ENCODE measurements at regions not wholly inside any gene's neighbourhood (a gene's known extent, or its start where the extent isn't known, plus 50 kb on each side); places are given as distances from the start of the nearest gene placed in this dataset.

DNA sequence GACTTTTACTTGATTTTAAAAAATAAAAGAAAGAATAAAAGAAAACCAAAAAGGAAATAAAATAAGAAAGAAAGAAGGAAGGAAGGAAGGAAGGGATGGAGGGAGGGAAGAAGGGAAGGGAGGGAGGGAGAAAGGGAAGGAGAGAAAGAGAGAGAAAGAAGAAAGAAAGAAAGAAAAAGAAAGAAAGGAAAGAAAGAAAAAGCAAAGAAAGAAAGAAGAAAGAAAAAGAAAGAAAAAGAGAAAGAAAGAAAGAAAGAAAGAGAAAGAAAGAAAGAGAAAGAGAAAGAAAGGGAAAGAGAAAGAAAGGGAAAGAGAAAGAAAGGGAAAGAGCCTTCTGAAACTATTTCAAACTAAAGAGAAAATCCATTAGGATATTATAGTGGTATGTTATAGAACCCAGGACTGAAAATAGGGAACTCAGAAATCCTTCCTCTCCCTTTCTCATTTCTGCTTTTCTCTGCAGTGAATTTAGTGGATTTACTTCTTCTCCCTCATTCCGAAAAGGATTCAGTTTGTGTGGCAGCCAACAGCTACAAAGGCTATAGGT, 414.7 kb upstream of the CCNG1 start:
- H3K4me1 ChIP-seq = no peaks in the 10 kb centered on the region
- H3K27ac ChIP-seq (replicated peaks) = no peak overlapping the region
- no peaks in the 10 kb centered on the region for H3K36me3 ChIP-seq
- intact Hi-C loops (cut with micrococcal nuclease) = no loop called here
- H3K4me3 ChIP-seq = no peak overlapping the region
- H3K27me3 ChIP-seq (ENCODE audit: low read depth) = no peaks in the 10 kb centered on the region
- H3K9me3 ChIP-seq (replicated peaks) = no peaks in the 10 kb centered on the region
- TF ChIP-seq, protein P1, sequence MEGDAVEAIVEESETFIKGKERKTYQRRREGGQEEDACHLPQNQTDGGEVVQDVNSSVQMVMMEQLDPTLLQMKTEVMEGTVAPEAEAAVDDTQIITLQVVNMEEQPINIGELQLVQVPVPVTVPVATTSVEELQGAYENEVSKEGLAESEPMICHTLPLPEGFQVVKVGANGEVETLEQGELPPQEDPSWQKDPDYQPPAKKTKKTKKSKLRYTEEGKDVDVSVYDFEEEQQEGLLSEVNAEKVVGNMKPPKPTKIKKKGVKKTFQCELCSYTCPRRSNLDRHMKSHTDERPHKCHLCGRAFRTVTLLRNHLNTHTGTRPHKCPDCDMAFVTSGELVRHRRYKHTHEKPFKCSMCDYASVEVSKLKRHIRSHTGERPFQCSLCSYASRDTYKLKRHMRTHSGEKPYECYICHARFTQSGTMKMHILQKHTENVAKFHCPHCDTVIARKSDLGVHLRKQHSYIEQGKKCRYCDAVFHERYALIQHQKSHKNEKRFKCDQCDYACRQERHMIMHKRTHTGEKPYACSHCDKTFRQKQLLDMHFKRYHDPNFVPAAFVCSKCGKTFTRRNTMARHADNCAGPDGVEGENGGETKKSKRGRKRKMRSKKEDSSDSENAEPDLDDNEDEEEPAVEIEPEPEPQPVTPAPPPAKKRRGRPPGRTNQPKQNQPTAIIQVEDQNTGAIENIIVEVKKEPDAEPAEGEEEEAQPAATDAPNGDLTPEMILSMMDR (IDR thresholded peaks at IDR 0.05; ENCODE audit: borderline replicate concordance) = no peak
- DNase-seq = no peak

DNA sequence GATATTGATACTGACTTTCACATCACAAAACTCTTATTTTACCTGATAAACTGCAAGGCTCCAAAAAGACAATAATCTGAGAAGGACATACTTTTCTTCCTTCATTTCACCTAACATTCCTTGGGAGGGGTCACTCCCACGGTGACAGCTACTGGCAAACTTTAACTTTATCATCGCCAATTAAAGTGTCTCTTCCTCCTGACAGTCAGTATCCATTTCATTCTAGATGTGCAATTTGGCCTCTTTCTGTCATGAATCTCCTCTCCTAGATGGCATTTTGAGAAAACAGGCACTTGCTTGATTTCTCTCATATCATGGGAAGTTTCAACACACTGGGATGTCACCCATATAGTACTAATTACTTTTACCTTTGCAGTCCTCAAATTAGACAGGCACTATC, 413.5 kb upstream of the CCNG1 start:
- H3K36me3 ChIP-seq = no peaks in the 10 kb centered on the region
- no peak overlapping the region for H3K4me3 ChIP-seq
- H3K4me1 ChIP-seq = no peaks in the 10 kb centered on the region
- H3K9me3 ChIP-seq (replicated peaks) = no peaks in the 10 kb centered on the region
- H3K27ac ChIP-seq (replicated peaks) = no peak overlapping the region
- no peaks in the 10 kb centered on the region for H3K27me3 ChIP-seq (ENCODE audit: low read depth)
- no peak for DNase-seq
- intact Hi-C loops (cut with micrococcal nuclease) = no loop called here
- TF ChIP-seq, protein P1 (IDR thresholded peaks at IDR 0.05; ENCODE audit: borderline replicate concordance) = no peak

DNA sequence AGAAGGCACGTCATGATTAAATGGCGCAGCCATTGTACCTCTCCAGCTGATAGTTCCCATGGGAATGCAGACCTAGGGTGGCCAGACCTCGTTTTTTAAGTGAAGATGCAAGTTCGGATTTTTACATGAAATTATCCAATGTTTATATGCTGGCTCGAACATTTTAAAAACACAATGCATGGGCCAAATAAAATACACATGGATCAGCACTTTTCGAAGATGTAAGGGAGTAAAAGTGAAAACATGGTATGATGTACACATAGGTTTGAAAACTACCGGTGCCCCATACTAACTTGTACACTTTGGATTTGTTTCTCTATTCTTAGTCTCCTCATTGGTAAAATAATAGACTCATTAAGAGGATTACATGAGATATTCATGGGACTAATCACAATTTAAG, 412.5 kb upstream of the CCNG1 start:
- no peak overlapping the region for H3K27ac ChIP-seq (replicated peaks)
- H3K27me3 ChIP-seq (ENCODE audit: low read depth) = no peaks in the 10 kb centered on the region
- H3K4me3 ChIP-seq = no peak overlapping the region
- DNase-seq = no peak
- intact Hi-C loops (cut with micrococcal nuclease) = no loop called here
- TF ChIP-seq, protein P1 (IDR thresholded peaks at IDR 0.05; ENCODE audit: borderline replicate concordance) = no peak
- H3K4me1 ChIP-seq = no peaks in the 10 kb centered on the region
- H3K36me3 ChIP-seq = no peaks in the 10 kb centered on the region
- H3K9me3 ChIP-seq (replicated peaks) = no peaks in the 10 kb centered on the region

DNA sequence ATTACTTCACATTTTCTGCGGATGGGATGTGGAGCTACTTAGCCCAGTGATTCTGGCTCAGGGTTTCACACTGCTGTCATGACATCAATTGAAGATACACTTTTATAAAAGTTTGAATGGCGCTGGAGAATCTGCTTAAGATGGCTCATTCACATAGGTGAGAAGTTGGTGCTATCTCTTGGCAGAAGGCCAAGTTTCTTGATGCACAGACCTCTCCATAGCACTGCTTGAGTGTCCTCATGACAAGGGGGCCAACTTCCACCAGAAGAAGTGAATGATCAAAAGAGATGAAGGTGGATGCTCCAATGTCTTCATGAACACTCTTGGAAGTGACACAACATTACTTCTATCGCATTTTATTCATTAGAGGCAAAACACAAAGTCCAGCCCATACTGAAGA, 403.7 kb upstream of the CCNG1 start:
- no peak for DNase-seq
- intact Hi-C loops (cut with micrococcal nuclease) = no loop called here
- H3K9me3 ChIP-seq (replicated peaks) = no peaks in the 10 kb centered on the region
- TF ChIP-seq, protein P1 (IDR thresholded peaks at IDR 0.05; ENCODE audit: borderline replicate concordance) = no peak
- no peaks in the 10 kb centered on the region for H3K36me3 ChIP-seq
- H3K4me3 ChIP-seq = no peak overlapping the region
- H3K27ac ChIP-seq (replicated peaks) = no peak overlapping the region
- no peaks in the 10 kb centered on the region for H3K4me1 ChIP-seq
- no peaks in the 10 kb centered on the region for H3K27me3 ChIP-seq (ENCODE audit: low read depth)

DNA sequence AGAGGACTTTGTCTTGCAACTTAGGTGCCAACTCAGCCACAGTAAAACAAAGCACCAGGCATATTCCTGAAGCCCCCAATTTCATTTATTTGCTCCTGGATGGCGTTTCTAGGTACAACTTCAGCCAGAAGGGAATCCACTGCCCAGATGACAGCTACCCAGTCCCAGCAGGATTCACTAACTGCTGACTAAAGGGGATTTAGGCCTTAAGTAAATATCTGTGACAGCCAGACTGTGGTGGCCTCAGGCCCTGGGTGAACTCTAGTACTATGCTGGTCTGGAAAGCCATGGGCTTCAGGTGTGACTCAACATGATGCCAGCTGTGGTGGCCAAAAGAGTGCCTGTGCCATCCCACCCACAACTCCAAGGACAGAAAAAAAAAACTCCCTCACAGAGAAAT, 396.1 kb upstream of the CCNG1 start:
- no peaks in the 10 kb centered on the region for H3K27me3 ChIP-seq (ENCODE audit: low read depth)
- TF ChIP-seq, protein P1 (IDR thresholded peaks at IDR 0.05; ENCODE audit: borderline replicate concordance) = no peak
- H3K4me1 ChIP-seq = no peaks in the 10 kb centered on the region
- peaks cover 21% of the 10 kb centered on the region for H3K9me3 ChIP-seq (replicated peaks)
- no peak for DNase-seq
- H3K36me3 ChIP-seq = no peaks in the 10 kb centered on the region
- H3K27ac ChIP-seq (replicated peaks) = no peak overlapping the region
- intact Hi-C loops (cut with micrococcal nuclease) = no loop called here
- no peak overlapping the region for H3K4me3 ChIP-seq
